ENCODE measurements at regions not wholly inside any gene's neighbourhood (a gene's known extent, or its start where the extent isn't known, plus 50 kb on each side); places are given as distances from the start of the nearest gene placed in this dataset.

GRCh38 chr13:109666656-109667055, 119.7 kb downstream of the IRS2 start:
- no peak for TF ChIP-seq POLR2A (IDR thresholded peaks at IDR 0.05; ENCODE audit: low read depth, low read length)
- DNase-seq (ENCODE audit: insufficient read length, low spot score) (no peak), FAIRE-seq (no peak)

GRCh38 chr13:109665781-109666249, 120.6 kb downstream of the IRS2 start:
- DNase-seq (ENCODE audit: insufficient read length, low spot score) (no peak), FAIRE-seq (no peak)
- TF ChIP-seq POLR2A (IDR thresholded peaks at IDR 0.05; ENCODE audit: low read depth, low read length) = no peak

- no peak for TF ChIP-seq POLR2A (IDR thresholded peaks at IDR 0.05; ENCODE audit: low read depth, low read length)
- DNase-seq (ENCODE audit: insufficient read length, low spot score) (no peak), FAIRE-seq (no peak)
These were observed 121.1 kb downstream of the IRS2 start for GRCh38 chr13:109665240-109665639.

- FAIRE-seq (no peak), DNase-seq (ENCODE audit: insufficient read length, low spot score) (no peak)
- no peak for TF ChIP-seq POLR2A (IDR thresholded peaks at IDR 0.05; ENCODE audit: low read depth, low read length)
These were observed 129.0 kb downstream of the IRS2 start for GRCh38 chr13:109657395-109657794.

GRCh38 chr13:109656206-109656605, 130.2 kb downstream of the IRS2 start:
- FAIRE-seq (no peak), DNase-seq (ENCODE audit: insufficient read length, low spot score) (no peak)
- no peak for TF ChIP-seq POLR2A (IDR thresholded peaks at IDR 0.05; ENCODE audit: low read depth, low read length)

- FAIRE-seq (no peak), DNase-seq (ENCODE audit: insufficient read length, low spot score) (no peak)
- no peak for TF ChIP-seq POLR2A (IDR thresholded peaks at IDR 0.05; ENCODE audit: low read depth, low read length)
These were observed 130.8 kb downstream of the IRS2 start for GRCh38 chr13:109655611-109656010.

- no peak for FAIRE-seq
- DNase-seq (ENCODE audit: insufficient read length, low spot score) = no peak
- no peak for TF ChIP-seq POLR2A (IDR thresholded peaks at IDR 0.05; ENCODE audit: low read depth, low read length)
These were observed 131.2 kb downstream of the IRS2 start for GRCh38 chr13:109655206-109655600.

- DNase-seq (ENCODE audit: insufficient read length, low spot score) = no peak
- peak; percentile 88 for FAIRE-seq
- no peak for TF ChIP-seq POLR2A (IDR thresholded peaks at IDR 0.05; ENCODE audit: low read depth, low read length)
These were observed 131.8 kb downstream of the IRS2 start for GRCh38 chr13:109654341-109655205.

GRCh38 chr13:109652531-109652930, 133.9 kb downstream of the IRS2 start:
- no peak for DNase-seq (ENCODE audit: insufficient read length, low spot score)

GRCh38 chr13:109651854-109652253, 134.5 kb downstream of the IRS2 start:
- DNase-seq (ENCODE audit: insufficient read length, low spot score) = no peak
- FAIRE-seq = no peak

More at GRCh38 chr13:109652531-109652930, 133.9 kb downstream of the IRS2 start:
- no peak for FAIRE-seq
- TF ChIP-seq POLR2A (IDR thresholded peaks at IDR 0.05; ENCODE audit: low read depth, low read length) = no peak

GRCh38 chr13:109651311-109651710, 135.1 kb downstream of the IRS2 start:
- no peak for FAIRE-seq
- TF ChIP-seq POLR2A (IDR thresholded peaks at IDR 0.05; ENCODE audit: low read depth, low read length) = no peak
- DNase-seq (ENCODE audit: insufficient read length, low spot score) = no peak

More at GRCh38 chr13:109651854-109652253, 134.5 kb downstream of the IRS2 start:
- TF ChIP-seq POLR2A (IDR thresholded peaks at IDR 0.05; ENCODE audit: low read depth, low read length) = no peak

- DNase-seq (ENCODE audit: insufficient read length, low spot score) = no peak
- no peak for TF ChIP-seq POLR2A (IDR thresholded peaks at IDR 0.05; ENCODE audit: low read depth, low read length)
- no peak for FAIRE-seq
These were observed 135.5 kb downstream of the IRS2 start for GRCh38 chr13:109650861-109651260.

GRCh38 chr13:109649713-109650112, 136.7 kb downstream of the IRS2 start:
- no peak for TF ChIP-seq POLR2A (IDR thresholded peaks at IDR 0.05; ENCODE audit: low read depth, low read length)
- DNase-seq (ENCODE audit: insufficient read length, low spot score) (no peak), FAIRE-seq (no peak)

- FAIRE-seq = peak; percentile 6
- TF ChIP-seq POLR2A (IDR thresholded peaks at IDR 0.05; ENCODE audit: low read depth, low read length) = no peak
- no peak for DNase-seq (ENCODE audit: insufficient read length, low spot score)
These were observed 138.7 kb downstream of the IRS2 start for GRCh38 chr13:109647699-109648098.

GRCh38 chr13:109647053-109647452, 139.3 kb downstream of the IRS2 start:
- no peak for TF ChIP-seq POLR2A (IDR thresholded peaks at IDR 0.05; ENCODE audit: low read depth, low read length)
- no peak for DNase-seq (ENCODE audit: insufficient read length, low spot score)
- no peak for FAIRE-seq
